Neutrophil (primary cell): ENCODE measurements at regions not wholly inside any gene's neighbourhood (a gene's known extent, or its start where the extent isn't known, plus 50 kb on each side); places are given as distances from the start of the nearest gene placed in this dataset.

Source experiments
- H3K27ac ChIP-seq: fragments of 200-600 bp; sonication (generic); 2 replicates; pipeline ENCODE4 v1.5.1; 2016; ENCODE audit warnings: mild to moderate bottlenecking, moderate library complexity
- H3K27me3 ChIP-seq: fragments of 200-600 bp; sonication (generic); 2 replicates; pipeline ENCODE4 v1.6.0; 2016; ENCODE audit warnings: mild to moderate bottlenecking
- H3K36me3 ChIP-seq: fragments of 200-600 bp; sonication (generic); 2 replicates; pipeline ENCODE4 v1.5.1; 2017
- H3K4me1 ChIP-seq, 2 experiments: fragments of 200-600 bp in 1 of 2; sonication (generic) in 1 of 2; 1 replicate in 1 of 2; 2 replicates in 1 of 2; pipeline versions ENCODE4 v1.5.1 to v1.6.1; 2013 to 2016; ENCODE audit warnings: low read depth in 1 of 2, low read length in 1 of 2, mild to moderate bottlenecking in 1 of 2, moderate library complexity in 1 of 2; ENCODE audit not compliant: control insufficient read depth in 1 of 2, insufficient read depth in 1 of 2
- H3K4me3 ChIP-seq, 2 experiments: fragments of 200-600 bp in 1 of 2; sonication (generic) in 1 of 2; 1 replicate in 1 of 2; 2 replicates in 1 of 2; pipeline ENCODE4 v1.5.1; 2013 to 2016; ENCODE audit warnings: low read depth in 1 of 2, low read length in 1 of 2, mild to moderate bottlenecking in 1 of 2, moderate library complexity in 1 of 2
- H3K9me3 ChIP-seq: fragments of 200-600 bp; sonication (generic); 2 replicates; pipeline ENCODE4 v1.5.1; 2016
- TF ChIP-seq, protein P1 (sequence below): fragments of 200-600 bp; sonication (generic); IDR thresholded peaks from 2 replicates; pipeline ENCODE4 v1.5.1; 2016; ENCODE audit warnings: antibody characterized with exemption

DNA sequence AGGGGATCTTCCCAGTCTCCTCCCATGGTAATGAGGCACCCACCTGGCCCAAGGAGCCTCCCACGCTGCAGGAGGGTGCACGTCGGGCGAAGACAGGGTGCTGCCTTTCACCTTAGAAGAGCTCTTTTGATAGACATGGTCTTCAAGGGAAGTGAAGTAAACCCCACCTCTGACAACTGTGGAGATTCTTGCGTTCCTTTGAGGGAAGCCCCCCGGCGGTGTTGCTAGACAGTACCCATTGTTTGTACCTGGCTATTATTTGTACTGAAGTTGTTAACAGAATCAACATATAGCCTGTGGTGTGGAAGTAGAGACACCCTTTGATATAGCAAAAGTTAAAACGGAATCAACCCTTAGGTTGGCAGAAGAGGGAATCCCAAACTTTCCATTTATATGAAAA is 648.0 kb downstream of the GALR1 start:
- no peak overlapping the region for H3K27ac ChIP-seq
- TF ChIP-seq, protein P1, sequence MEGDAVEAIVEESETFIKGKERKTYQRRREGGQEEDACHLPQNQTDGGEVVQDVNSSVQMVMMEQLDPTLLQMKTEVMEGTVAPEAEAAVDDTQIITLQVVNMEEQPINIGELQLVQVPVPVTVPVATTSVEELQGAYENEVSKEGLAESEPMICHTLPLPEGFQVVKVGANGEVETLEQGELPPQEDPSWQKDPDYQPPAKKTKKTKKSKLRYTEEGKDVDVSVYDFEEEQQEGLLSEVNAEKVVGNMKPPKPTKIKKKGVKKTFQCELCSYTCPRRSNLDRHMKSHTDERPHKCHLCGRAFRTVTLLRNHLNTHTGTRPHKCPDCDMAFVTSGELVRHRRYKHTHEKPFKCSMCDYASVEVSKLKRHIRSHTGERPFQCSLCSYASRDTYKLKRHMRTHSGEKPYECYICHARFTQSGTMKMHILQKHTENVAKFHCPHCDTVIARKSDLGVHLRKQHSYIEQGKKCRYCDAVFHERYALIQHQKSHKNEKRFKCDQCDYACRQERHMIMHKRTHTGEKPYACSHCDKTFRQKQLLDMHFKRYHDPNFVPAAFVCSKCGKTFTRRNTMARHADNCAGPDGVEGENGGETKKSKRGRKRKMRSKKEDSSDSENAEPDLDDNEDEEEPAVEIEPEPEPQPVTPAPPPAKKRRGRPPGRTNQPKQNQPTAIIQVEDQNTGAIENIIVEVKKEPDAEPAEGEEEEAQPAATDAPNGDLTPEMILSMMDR = no peak
- H3K27me3 ChIP-seq = peaks cover 80% of the 10 kb centered on the region
- H3K36me3 ChIP-seq = no peaks in the 10 kb centered on the region
- no peak overlapping the region for H3K4me3 ChIP-seq
- H3K4me1 ChIP-seq = peaks cover 0 to 4% of the 10 kb centered on the region in 2 experiments
- no peaks in the 10 kb centered on the region for H3K9me3 ChIP-seq

DNA sequence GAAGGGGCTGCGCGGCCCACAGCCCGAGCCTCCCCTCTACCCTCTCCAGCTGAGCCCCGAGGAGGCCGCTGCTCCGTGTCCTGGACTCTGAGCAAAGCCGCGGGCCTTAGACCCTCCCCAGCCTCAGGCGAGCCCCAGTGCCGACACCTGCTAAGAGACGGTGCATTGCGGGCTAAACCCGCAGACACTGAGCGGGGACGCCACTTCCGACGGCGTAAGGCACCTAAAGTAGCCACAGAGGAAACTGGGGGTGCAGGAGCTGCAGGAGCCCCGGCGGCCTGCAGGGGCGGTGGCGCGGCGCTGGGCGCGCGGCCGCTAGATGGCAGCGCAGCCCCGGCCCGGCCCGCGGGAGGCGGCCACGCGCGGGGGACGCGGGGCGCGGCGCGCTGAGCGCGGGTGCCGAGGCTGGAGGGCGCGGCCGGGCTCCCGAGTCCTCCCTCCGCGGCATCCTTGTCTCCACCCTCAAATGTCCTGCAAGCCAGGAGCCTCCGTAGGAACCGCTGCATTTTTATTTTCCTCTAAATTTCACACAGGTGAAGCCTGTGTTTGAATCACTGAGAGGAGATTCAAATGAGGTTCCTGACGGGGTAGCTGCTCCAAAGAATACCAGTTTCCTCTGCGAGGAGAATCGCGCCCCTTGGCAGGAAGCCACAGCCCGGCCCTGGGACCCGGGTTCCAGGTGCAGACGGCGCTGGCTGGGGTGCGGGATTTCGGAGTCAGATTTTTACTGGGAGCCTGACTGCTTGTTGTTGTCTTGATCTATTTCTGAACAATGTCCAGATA is 650.5 kb downstream of the GALR1 start:
- H3K4me3 ChIP-seq = no peak overlapping the region
- TF ChIP-seq, protein P1 = no peak

DNA sequence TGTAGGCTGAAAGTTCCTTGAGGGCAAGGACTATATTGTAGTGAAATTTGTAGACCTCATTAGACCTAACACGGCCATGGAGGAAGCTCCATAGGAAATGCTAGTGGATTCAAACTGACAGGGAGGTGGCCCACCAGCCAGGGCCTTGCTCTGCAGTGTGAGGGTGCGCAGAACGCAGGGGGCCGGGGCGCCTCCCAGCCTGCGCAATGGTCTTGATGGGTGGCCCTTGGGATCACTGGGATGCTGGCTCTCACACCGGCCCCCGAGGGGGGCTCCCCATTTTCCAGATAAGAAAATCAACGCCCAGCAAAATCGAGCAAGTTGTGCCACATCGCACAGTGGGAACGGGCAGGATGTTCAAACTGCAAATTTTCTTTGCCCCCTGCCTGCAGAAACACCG is 655.4 kb downstream of the GALR1 start:
- Histone ChIP-seq H3K36me3 (no peaks in the 10 kb centered on the region), H3K9me3 (no peaks in the 10 kb centered on the region), H3K4me3 (no peak overlapping the region), H3K4me1 (peaks cover 0 to under 1% of the 10 kb centered on the region in 2 experiments), H3K27ac (no peak overlapping the region), H3K27me3 (peaks cover 29% of the 10 kb centered on the region)
- TF ChIP-seq, protein P1 = no peak

More for the DNA sequence above, 650.5 kb downstream of the GALR1 start:
- Histone ChIP-seq H3K27ac (no peak overlapping the region), H3K36me3 (no peaks in the 10 kb centered on the region), H3K9me3 (no peaks in the 10 kb centered on the region), H3K27me3 (peaks cover 66% of the 10 kb centered on the region), H3K4me1 (peaks cover 0 to 4% of the 10 kb centered on the region in 2 experiments)

DNA sequence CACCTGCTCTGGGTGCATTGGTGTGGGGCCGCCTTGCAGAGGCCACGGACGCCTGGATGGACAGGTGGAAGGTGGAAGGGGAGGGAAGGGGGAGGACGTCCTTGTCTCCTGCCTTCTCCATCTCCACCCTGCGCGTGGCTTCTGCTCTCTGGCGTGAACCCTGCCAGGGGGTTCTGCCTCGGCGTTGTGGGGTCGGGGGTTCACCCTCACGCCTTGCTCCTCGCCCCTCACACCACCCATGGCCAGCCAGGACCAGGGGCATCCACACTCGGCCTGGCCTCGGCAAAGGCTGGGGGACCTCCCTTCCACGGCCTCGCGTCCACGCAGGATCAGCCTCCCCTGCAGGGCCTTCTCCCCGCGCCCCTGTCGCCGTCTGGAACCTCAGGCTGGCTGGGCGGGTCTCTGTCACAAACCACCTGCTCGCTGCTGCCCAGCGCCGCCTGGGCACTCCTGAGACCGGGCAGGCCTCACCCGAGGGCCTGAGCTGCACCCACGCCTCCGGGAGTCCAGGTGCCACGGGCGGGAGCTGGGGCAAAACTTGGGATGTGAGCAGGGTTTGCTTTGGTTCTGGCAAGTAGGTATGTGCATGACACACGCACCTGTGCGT is 655.9 kb downstream of the GALR1 start:
- Histone ChIP-seq H3K4me3 (no peak overlapping the region), H3K27me3 (peaks cover 23% of the 10 kb centered on the region), H3K9me3 (no peaks in the 10 kb centered on the region), H3K36me3 (no peaks in the 10 kb centered on the region), H3K27ac (no peak overlapping the region), H3K4me1 (no peaks in the 10 kb centered on the region)
- TF ChIP-seq, protein P1 = no peak

DNA sequence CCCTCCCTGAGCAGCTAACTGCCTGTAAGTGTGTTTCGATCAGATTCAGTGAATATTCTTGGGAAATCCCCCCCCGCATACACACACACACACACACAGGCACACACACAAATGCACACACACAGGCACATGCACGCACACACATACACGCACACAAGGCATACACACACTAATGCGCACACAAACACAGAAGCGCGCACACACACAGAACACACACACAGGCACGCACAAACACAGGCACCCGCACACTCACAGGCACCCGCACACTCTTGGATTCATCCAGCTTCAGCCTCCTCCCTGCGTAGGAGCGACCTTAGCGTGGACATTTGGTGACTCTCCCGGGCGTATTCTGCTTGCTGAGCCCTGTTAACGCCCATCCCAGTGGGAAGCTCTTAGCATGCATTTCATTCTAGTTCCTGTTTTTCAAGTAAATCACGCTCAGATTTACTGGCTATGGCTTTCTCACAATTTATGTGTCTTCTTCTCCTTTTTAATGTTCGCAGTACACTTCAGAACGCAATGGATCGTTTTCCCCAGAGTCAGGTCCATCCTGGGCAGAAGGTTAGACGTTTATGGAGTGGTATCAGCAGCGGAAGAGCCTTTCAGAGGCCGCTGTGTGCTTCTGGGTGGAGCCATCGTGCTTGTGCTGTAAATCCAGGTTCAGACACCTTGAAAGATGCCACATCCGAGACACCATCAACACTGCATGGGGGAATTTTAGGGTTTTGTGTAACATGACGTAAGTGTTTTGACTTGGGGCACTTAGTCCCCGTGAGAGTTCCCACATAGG is 656.6 kb downstream of the GALR1 start:
- no peak overlapping the region for H3K27ac ChIP-seq
- peaks cover 21% of the 10 kb centered on the region for H3K27me3 ChIP-seq
- no peaks in the 10 kb centered on the region for H3K9me3 ChIP-seq
- H3K4me1 ChIP-seq = no peaks in the 10 kb centered on the region
- H3K36me3 ChIP-seq = no peaks in the 10 kb centered on the region
- no peak overlapping the region for H3K4me3 ChIP-seq
- TF ChIP-seq, protein P1 = no peak
